ENCODE measurements at regions not wholly inside any gene's neighbourhood (a gene's known extent, or its start where the extent isn't known, plus 50 kb on each side); places are given as distances from the start of the nearest gene placed in this dataset.

DNA sequence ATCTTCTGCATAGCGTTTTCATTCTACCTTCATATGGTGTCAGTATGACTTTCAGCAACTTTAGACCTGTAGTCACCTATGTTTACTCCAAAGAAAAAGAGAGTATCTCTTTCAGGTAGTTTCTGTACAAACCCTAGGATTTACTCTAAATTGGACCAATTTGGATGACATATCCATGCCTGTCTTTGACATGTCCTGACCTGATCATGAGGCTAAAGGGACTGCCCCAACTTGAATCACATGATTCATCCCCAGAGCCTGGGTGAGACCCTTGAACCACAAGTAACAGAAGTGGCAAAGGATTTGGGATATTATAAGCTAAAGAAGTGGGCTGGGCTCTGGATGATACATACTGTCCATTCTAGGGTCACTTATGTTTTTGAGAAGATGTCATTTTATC lies 124.5 kb upstream of the CSNK1A1L start:
- Histone ChIP-seq H3K9me1 (ENCODE audit: control insufficient read depth, insufficient read depth, low read length) (no peaks in the 10 kb centered on the region), H3K4me1 (replicated peaks in 1 of 2; ENCODE audit: control insufficient read depth in 2 of 2, insufficient read depth in 2 of 2, low read length in 2 of 2) (no peaks in the 10 kb centered on the region), H3K27me3 (ENCODE audit: control insufficient read depth in 2 of 2, insufficient read depth in 2 of 2, low read length in 2 of 2) (no peaks in the 10 kb centered on the region), H3K27ac (ENCODE audit: extremely low read depth, low read depth, low read length) (no peak overlapping the region), H3K4me3 (no peak overlapping the region), H3K36me3 (ENCODE audit: control insufficient read depth, insufficient read depth, low read length) (no peaks in the 10 kb centered on the region), H3K4me2 (ENCODE audit: insufficient read depth, low read length) (no peak overlapping the region), H3K9ac (ENCODE audit: insufficient read depth in 1 of 2, low read depth in 2 of 2, low read length in 2 of 2) (no peak overlapping the region), H3K9me3 (replicated peaks; ENCODE audit: control insufficient read depth, insufficient read depth, low read depth, low read length) (no peaks in the 10 kb centered on the region), H3K79me2 (ENCODE audit: control insufficient read depth, insufficient read depth, low read length) (no peaks in the 10 kb centered on the region), H4K20me1 (replicated peaks; ENCODE audit: control insufficient read depth, insufficient read depth, low read length) (no peaks in the 10 kb centered on the region), H2AFZ (ENCODE audit: low read depth, low read length) (no peak overlapping the region)
- POLR2A ChIA-PET, result no interaction called here
- TF ChIP-seq, protein P1, sequence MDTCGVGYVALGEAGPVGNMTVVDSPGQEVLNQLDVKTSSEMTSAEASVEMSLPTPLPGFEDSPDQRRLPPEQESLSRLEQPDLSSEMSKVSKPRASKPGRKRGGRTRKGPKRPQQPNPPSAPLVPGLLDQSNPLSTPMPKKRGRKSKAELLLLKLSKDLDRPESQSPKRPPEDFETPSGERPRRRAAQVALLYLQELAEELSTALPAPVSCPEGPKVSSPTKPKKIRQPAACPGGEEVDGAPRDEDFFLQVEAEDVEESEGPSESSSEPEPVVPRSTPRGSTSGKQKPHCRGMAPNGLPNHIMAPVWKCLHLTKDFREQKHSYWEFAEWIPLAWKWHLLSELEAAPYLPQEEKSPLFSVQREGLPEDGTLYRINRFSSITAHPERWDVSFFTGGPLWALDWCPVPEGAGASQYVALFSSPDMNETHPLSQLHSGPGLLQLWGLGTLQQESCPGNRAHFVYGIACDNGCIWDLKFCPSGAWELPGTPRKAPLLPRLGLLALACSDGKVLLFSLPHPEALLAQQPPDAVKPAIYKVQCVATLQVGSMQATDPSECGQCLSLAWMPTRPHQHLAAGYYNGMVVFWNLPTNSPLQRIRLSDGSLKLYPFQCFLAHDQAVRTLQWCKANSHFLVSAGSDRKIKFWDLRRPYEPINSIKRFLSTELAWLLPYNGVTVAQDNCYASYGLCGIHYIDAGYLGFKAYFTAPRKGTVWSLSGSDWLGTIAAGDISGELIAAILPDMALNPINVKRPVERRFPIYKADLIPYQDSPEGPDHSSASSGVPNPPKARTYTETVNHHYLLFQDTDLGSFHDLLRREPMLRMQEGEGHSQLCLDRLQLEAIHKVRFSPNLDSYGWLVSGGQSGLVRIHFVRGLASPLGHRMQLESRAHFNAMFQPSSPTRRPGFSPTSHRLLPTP (IDR thresholded peaks at IDR 0.05; ENCODE audit: borderline replicate concordance, extremely low read depth, insufficient read length), result no peak
- TF ChIP-seq, protein P2, sequence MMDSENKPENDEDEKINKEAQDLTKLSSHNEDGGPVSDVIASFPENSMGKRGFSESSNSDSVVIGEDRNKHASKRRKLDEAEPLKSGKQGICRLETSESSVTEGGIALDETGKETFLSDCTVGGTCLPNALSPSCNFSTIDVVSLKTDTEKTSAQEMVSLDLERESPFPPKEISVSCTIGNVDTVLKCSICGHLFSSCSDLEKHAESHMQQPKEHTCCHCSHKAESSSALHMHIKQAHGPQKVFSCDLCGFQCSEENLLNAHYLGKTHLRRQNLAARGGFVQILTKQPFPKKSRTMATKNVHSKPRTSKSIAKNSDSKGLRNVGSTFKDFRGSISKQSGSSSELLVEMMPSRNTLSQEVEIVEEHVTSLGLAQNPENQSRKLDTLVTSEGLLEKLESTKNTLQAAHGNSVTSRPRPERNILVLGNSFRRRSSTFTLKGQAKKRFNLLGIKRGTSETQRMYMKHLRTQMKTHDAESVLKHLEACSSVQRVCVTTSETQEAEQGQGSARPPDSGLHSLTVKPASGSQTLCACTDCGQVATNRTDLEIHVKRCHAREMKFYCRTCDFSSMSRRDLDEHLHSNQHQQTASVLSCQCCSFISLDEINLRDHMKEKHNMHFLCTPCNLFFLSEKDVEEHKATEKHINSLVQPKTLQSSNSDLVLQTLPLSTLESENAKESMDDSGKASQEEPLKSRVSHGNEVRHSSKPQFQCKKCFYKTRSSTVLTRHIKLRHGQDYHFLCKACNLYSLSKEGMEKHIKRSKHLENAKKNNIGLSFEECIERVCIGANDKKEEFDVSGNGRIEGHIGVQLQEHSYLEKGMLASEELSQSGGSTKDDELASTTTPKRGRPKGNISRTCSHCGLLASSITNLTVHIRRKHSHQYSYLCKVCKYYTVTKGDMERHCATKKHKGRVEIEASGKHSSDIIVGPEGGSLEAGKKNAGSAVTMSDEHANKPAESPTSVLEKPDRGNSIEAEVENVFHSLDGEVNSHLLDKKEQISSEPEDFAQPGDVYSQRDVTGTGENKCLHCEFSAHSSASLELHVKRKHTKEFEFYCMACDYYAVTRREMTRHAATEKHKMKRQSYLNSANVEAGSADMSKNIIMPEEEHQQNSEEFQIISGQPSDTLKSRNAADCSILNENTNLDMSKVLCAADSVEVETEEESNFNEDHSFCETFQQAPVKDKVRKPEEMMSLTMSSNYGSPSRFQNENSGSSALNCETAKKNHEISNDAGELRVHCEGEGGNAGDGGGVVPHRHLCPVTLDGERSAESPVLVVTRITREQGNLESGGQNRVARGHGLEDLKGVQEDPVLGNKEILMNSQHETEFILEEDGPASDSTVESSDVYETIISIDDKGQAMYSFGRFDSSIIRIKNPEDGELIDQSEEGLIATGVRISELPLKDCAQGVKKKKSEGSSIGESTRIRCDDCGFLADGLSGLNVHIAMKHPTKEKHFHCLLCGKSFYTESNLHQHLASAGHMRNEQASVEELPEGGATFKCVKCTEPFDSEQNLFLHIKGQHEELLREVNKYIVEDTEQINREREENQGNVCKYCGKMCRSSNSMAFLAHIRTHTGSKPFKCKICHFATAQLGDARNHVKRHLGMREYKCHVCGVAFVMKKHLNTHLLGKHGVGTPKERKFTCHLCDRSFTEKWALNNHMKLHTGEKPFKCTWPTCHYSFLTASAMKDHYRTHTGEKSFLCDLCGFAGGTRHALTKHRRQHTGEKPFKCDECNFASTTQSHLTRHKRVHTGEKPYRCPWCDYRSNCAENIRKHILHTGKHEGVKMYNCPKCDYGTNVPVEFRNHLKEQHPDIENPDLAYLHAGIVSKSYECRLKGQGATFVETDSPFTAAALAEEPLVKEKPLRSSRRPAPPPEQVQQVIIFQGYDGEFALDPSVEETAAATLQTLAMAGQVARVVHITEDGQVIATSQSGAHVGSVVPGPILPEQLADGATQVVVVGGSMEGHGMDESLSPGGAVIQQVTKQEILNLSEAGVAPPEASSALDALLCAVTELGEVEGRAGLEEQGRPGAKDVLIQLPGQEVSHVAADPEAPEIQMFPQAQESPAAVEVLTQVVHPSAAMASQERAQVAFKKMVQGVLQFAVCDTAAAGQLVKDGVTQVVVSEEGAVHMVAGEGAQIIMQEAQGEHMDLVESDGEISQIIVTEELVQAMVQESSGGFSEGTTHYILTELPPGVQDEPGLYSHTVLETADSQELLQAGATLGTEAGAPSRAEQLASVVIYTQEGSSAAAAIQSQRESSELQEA (IDR thresholded peaks at IDR 0.05; ENCODE audit: low read depth), result no peak
- TF ChIP-seq EWSR1 (IDR thresholded peaks at IDR 0.05; ENCODE audit: borderline replicate concordance, low read depth, partially characterized antibody) (no peak), MAFG (tag; conservative IDR thresholded peaks at IDR 0.05) (no peak), MED1 (CRISPR knock-in tag; IDR thresholded peaks at IDR 0.05; ENCODE audit: borderline replicate concordance) (no peak), ZMIZ1 (IDR thresholded peaks at IDR 0.05; ENCODE audit: low read depth in 2 of 2, low read length in 2 of 2) (no peak), WHSC1 (IDR thresholded peaks at IDR 0.05; ENCODE audit: low read length) (no peak)
- intact Hi-C loops (cut with micrococcal nuclease) (no loop called here), in situ Hi-C loops (cut with MboI) (no loop called here)
- FAIRE-seq, result no peak
- CTCF ChIA-PET (ENCODE audit: low intra/inter-chr PET ratio), result no interaction called here
- no TSS peak for BruUV-seq (replicated peaks)
- WGBS (ENCODE audit: insufficient coverage, low coverage, missing lambda C conversion rate), result 0% methylated on average over 1 of the region's 1 CpG
- no peak for DNase-seq (ENCODE audit: extremely low read depth in 1 of 4, low spot score in 3 of 4)
- no peak for ATAC-seq
